Activated B cell treated with CpG ODN at 0.5 μM for 24 hours (primary cell): ENCODE measurements at regions not wholly inside any gene's neighbourhood (a gene's known extent, or its start where the extent isn't known, plus 50 kb on each side); places are given as distances from the start of the nearest gene placed in this dataset.

Experiments used
- ATAC-seq: fragments of 200-7000 bp; cut with Tn5 transposase; one replicate; pipeline ENCODE4 v1.10.0; 2021; ENCODE audit warnings: low read depth, mild to moderate bottlenecking, moderate library complexity
- CTCF ChIA-PET: fragments of 350-600 bp; sonication (Branson Sonifier 250); formaldehyde crosslinking; loops from one replicate; lab custom pipeline; 2021; ENCODE audit warnings: antibody characterized with exemption; lab: Charles Lee
- POLR2A ChIA-PET: fragments of 350-600 bp; sonication (Branson Sonifier 250); formaldehyde crosslinking; loops from one replicate; lab custom pipeline; 2021; ENCODE audit warnings: antibody characterized with exemption; lab: Charles Lee
- DNase-seq: peaks from one replicate; pipeline ENCODE4 v3.0.0; 2022
- H3K27ac Mint-ChIP-seq: one replicate; pipeline ENCODE4 v1.8.0; 2020; ENCODE audit warnings: mixed read lengths
- H3K27me3 Mint-ChIP-seq: one replicate; pipeline ENCODE4 v1.8.0; 2021; ENCODE audit warnings: mixed read lengths
- H3K36me3 Mint-ChIP-seq: one replicate; pipeline ENCODE4 v1.8.0; 2021; ENCODE audit warnings: low read depth, mixed read lengths
- H3K4me1 Mint-ChIP-seq: one replicate; pipeline ENCODE4 v1.8.0; 2021; ENCODE audit warnings: mixed read lengths
- H3K4me3 Mint-ChIP-seq: one replicate; pipeline ENCODE4 v1.8.0; 2020; ENCODE audit warnings: mild to moderate bottlenecking, mixed read lengths
- H3K9me3 Mint-ChIP-seq: one replicate; pipeline ENCODE4 v1.8.0; 2020; ENCODE audit warnings: mixed read lengths
- CTCF ChIP-seq: fragments of 200-600 bp; IDR thresholded peaks from one replicate; pipeline ENCODE4 v1.8.0; 2022; ENCODE audit warnings: antibody characterized with exemption, mild to moderate bottlenecking
- intact Hi-C: fragments of 100-400 bp; cut with micrococcal nuclease; formaldehyde crosslinking; loops from one replicate; pipeline ENCODE4 v1.15.1; 2024

GRCh38 chr1:30605441-30605920, 117.9 kb downstream of the MATN1 start:
- Mint-ChIP-seq H3K27ac (no peak overlapping the region), H3K27me3 (peaks cover 27% of the 10 kb centered on the region), H3K4me3 (no peak overlapping the region), H3K36me3 (no peaks in the 10 kb centered on the region), H3K9me3 (peaks cover 3% of the 10 kb centered on the region), H3K4me1 (no peaks in the 10 kb centered on the region)
- DNase-seq (no peak), ATAC-seq (no peak)
- ChIA-PET POLR2A (no interaction called here), CTCF (no interaction called here)
- intact Hi-C loops, result no loop called here
- no peak for TF ChIP-seq CTCF

GRCh38 chr1:30604801-30605440, 118.5 kb downstream of the MATN1 start:
- ChIA-PET POLR2A (no interaction called here), CTCF (no interaction called here)
- ATAC-seq (no peak), DNase-seq (no peak)
- peaks cover 22% of the 10 kb centered on the region for H3K27me3 Mint-ChIP-seq
- H3K36me3 Mint-ChIP-seq, result no peaks in the 10 kb centered on the region
- H3K4me3 Mint-ChIP-seq, result no peak overlapping the region
- intact Hi-C loops, result no loop called here
- no peak for TF ChIP-seq CTCF
- no peaks in the 10 kb centered on the region for H3K4me1 Mint-ChIP-seq
- no peak overlapping the region for H3K27ac Mint-ChIP-seq
- H3K9me3 Mint-ChIP-seq, result peaks cover 3% of the 10 kb centered on the region

- intact Hi-C loops, result no loop called here
- no peak overlapping the region for H3K4me3 Mint-ChIP-seq
- no peaks in the 10 kb centered on the region for H3K4me1 Mint-ChIP-seq
- H3K27ac Mint-ChIP-seq, result no peak overlapping the region
- no peak for TF ChIP-seq CTCF
- ChIA-PET POLR2A (no interaction called here), CTCF (no interaction called here)
- H3K9me3 Mint-ChIP-seq, result peaks cover 3% of the 10 kb centered on the region
- H3K27me3 Mint-ChIP-seq, result peaks cover 21% of the 10 kb centered on the region
- DNase-seq (no peak), ATAC-seq (no peak)
- no peaks in the 10 kb centered on the region for H3K36me3 Mint-ChIP-seq
Observed at GRCh38 chr1:30603081-30603858, 120.1 kb downstream of the MATN1 start.

DNA sequence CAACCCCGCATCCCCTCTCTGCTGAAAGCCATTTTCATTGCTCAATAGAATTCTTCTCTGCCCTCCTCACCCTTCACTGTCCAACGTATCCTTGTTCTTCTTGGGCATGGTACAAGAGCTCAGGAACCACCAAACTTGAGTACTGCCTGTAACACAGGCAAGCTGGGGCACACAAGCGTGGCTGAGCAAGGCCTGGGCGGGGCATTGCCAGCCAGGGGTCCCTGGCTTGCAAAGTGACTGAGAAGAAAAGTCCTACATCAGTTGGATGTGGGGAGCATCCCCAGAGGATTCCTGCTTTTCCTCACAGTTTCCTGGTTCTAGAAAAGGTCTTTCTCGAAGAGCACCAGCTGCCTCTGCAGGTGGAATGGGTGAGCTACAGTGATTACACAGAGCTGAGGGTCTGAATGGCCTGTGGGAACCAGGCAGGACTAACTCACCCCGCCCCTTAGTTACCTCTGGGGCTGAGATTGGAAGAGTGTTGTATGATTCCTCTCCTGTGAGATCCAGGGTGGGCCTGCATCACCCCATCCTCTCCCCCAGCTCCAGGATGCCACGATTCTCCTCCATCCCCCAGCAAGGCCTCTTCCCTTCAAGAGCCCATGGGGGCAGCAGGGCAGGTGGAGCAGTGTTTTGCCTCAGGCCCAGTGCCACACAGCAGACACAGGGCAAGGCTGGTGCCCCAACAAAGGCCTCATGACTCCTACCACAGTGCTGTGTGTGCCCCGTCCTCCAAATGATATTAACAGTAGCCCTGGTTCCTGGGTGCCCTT, 121.9 kb downstream of the MATN1 start:
- H3K27me3 Mint-ChIP-seq, result peaks cover 18% of the 10 kb centered on the region
- DNase-seq, result no peak
- H3K9me3 Mint-ChIP-seq, result peaks cover 3% of the 10 kb centered on the region
- CTCF ChIA-PET, result no interaction called here
- no peak for TF ChIP-seq CTCF
- intact Hi-C loops, result no loop called here
- H3K4me1 Mint-ChIP-seq, result no peaks in the 10 kb centered on the region
- no peaks in the 10 kb centered on the region for H3K36me3 Mint-ChIP-seq
- H3K4me3 Mint-ChIP-seq, result no peak overlapping the region
- H3K27ac Mint-ChIP-seq, result no peak overlapping the region
- POLR2A ChIA-PET, result no interaction called here
- no peak for ATAC-seq

- ChIA-PET CTCF (no interaction called here), POLR2A (no interaction called here)
- no peaks in the 10 kb centered on the region for H3K36me3 Mint-ChIP-seq
- DNase-seq (no peak), ATAC-seq (no peak)
- H3K27me3 Mint-ChIP-seq, result peaks cover 17% of the 10 kb centered on the region
- no peak overlapping the region for H3K4me3 Mint-ChIP-seq
- H3K27ac Mint-ChIP-seq, result no peak overlapping the region
- peaks cover 3% of the 10 kb centered on the region for H3K9me3 Mint-ChIP-seq
- TF ChIP-seq CTCF, result no peak
- no peaks in the 10 kb centered on the region for H3K4me1 Mint-ChIP-seq
- intact Hi-C loops, result no loop called here
Observed at GRCh38 chr1:30600706-30601105, 122.7 kb downstream of the MATN1 start.
